GM18505 (cell line): ENCODE measurements at regions not wholly inside any gene's neighbourhood (a gene's known extent, or its start where the extent isn't known, plus 50 kb on each side); places are given as distances from the start of the nearest gene placed in this dataset.

ENCODE experiments used
- ATAC-seq: cut with Tn5 transposase; IDR thresholded peaks from one replicate; pipeline ENCODE4 v1.9.1; 2021; ENCODE audit not compliant: unreplicated experiment
- POLR2A ChIP-seq: IDR thresholded peaks from 4 replicates; pipeline ENCODE4 v1.6.1; 2011; ENCODE audit warnings: borderline replicate concordance; ENCODE audit not compliant: insufficient read depth, insufficient read length; ENCODE audit errors: extremely low read depth

- no peak for TF ChIP-seq POLR2A
- ATAC-seq = no peak
Observed at GRCh38 chr15:39456582-39457330, 124.1 kb upstream of the THBS1 start.

DNA sequence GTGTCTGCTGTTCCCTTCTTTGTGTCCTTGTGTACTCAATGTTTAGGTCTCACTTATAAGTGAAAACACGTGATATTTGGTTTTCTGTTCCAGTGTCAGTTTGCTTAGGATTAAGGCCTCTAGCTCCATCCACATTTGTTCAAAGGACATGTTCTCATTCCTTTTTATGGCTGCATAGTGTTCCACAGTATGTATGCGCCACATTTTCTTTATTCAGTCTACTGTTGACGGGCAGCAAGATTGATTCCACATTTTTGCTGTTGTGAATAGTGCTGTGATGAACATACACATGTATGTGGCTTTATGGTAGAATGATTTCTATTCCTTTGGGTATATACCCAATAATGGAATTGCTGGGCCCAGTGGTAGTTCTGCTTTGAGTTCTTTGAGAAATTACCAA is 122.7 kb upstream of the THBS1 start:
- ATAC-seq = no peak
- TF ChIP-seq POLR2A = no peak

DNA sequence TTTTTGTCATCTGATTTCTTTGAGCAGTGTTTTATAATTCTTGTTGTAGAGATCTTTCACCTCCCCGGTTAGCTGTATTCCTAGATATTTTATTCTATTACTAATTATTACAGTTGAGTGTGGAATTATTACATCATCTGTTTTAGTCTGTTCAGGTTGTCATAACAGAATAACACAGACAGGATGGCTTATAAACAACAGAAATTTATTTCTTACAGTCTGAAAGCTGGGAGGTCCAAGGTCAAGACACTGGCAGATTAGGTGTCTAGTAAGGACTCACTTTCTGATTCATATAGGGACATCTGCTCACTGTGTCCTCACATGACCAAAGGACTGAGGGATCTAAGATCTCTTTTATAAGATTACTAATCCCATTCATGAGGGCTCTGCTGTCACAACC is 121.3 kb upstream of the THBS1 start:
- no peak for TF ChIP-seq POLR2A
- ATAC-seq = no peak

GRCh38 chr15:39460748-39461147 is 120.1 kb upstream of the THBS1 start:
- no peak for ATAC-seq
- no peak for TF ChIP-seq POLR2A

DNA sequence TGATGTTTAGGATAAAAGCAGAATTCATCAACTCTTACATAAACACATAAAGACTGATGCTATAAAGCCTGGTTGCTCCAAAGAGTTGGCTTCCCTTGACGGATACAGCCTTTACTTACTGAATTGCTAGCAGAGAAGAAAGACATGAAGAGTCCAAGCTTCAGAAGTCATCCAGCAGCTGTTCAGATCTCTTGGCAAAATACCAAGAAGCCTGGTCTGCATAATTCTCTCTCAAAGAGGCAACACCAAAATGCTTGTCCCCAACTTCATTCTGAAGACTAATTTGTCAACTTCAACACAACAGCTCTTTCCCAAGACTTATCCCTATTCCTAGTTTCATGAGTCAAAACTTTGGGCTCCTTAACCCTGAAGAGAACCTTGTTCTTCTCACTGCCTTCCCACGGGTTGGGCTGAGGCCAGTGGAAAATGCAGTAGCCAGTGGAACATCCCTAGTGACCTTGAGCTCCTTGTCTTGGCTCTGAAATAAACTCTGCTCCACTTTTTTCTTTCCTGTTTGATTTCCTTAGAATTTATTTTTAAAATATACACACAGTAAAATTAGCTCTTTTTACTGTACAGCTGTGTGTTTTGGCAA is 119.2 kb upstream of the THBS1 start:
- no peak for ATAC-seq
- no peak for TF ChIP-seq POLR2A

- no peak for ATAC-seq
- no peak for TF ChIP-seq POLR2A
Observed at GRCh38 chr15:39462691-39463090, 118.2 kb upstream of the THBS1 start.

- no peak for ATAC-seq
- TF ChIP-seq POLR2A = no peak
Observed at GRCh38 chr15:39465843-39466749, 114.8 kb upstream of the THBS1 start.

- ATAC-seq = no peak
- no peak for TF ChIP-seq POLR2A
Observed at GRCh38 chr15:39466750-39467105, 114.2 kb upstream of the THBS1 start.

DNA sequence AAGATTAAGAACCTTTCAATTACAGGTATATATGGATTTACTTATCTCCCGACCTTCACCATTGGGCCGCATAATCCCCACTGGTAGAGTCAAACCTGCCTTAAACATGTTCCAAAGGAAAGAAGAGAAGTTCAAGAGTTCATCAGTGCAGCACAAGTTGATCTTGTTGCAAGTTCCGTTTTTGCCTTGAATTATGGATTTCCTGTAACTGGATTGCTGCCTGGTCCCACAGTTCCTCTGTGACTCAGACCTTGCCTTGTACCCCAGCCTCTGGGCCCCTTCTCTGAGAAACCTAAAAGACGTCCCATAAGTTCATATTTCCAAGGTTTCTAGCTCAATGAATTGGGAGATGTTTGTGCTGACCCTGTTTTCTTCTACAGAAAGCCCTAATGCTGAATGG is 112.5 kb upstream of the THBS1 start:
- ATAC-seq = no peak
- no peak for TF ChIP-seq POLR2A

DNA sequence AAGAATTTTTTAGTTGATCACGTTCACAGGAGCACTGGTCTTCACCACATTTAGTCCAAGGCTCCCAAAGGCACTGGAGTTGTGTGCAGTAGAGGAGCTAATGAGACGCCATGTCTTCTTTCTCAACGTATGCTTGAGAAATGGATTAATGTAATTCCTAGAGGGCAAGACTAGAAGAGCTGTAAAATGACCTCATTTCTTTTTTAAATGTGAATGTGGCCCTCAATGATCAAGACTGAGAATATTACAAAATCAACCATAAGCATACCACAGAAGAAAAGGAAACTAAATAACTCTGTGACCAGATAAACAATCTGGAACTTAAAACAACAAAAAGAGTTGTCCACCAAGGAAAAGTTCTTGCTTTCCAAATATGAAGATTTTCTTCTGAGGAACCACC is 112.1 kb upstream of the THBS1 start:
- TF ChIP-seq POLR2A = no peak
- no peak for ATAC-seq

GRCh38 chr15:39471785-39472574 is 108.9 kb upstream of the THBS1 start:
- ATAC-seq = no peak
- TF ChIP-seq POLR2A = no peak

DNA sequence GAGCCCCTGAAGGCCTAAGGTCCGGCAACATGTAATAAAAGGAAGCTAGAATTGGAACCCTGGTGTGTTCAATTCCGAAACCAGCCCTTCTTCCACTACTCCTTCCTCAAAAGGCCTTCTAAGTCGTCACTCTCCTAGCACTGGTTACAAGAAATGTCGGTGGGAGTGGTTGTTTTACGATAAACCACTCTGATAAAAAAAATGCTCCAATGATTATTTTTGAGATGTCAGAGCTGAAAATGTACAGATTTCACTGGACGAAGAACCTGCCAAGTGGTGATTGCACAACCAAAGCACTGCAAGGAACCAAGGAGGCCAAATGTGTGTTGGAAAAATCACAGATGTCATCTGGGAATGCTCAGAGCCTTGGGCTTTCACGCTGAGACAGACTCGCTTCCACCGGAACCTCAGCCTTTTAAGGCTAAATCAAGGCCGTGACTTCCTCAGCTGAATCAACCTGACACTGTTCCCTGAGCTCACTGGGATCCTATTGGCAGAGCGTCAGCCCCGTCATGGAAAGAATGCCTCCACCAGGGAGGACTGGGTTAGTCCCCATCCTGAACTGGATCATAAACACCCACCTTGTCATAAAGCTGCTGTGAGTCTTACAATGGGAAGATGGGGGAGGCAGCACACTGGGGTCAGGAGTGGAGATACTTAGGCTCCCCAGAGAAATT is 108.1 kb upstream of the THBS1 start:
- TF ChIP-seq POLR2A = no peak
- ATAC-seq = no peak
